Mucosa of rectum (tissue), 2 donors: ENCODE measurements at regions not wholly inside any gene's neighbourhood (a gene's known extent, or its start where the extent isn't known, plus 50 kb on each side); places are given as distances from the start of the nearest gene placed in this dataset.

Experiments
- H3K27ac ChIP-seq, 2 donors: one replicate each; pipeline ENCODE4 v1.7.0; 2013; ENCODE audit warnings: inconsistent platforms in 2 of 2, low read depth in 2 of 2, low read length in 2 of 2
- H3K27me3 ChIP-seq, 2 donors: one replicate each; pipeline ENCODE4 v1.7.0; 2013; ENCODE audit warnings: low read length in 2 of 2; ENCODE audit not compliant: control insufficient read depth in 2 of 2, insufficient read depth in 2 of 2
- H3K36me3 ChIP-seq, 2 donors: one replicate each; pipeline ENCODE4 v1.7.0; 2013; ENCODE audit warnings: low read length in 2 of 2; ENCODE audit not compliant: control insufficient read depth in 2 of 2, insufficient read depth in 2 of 2
- H3K4me1 ChIP-seq, 2 donors: one replicate each; pipeline ENCODE4 v1.7.0; 2013; ENCODE audit warnings: low read length in 2 of 2, mild to moderate bottlenecking in 1 of 2; ENCODE audit not compliant: control insufficient read depth in 2 of 2, insufficient read depth in 2 of 2
- H3K4me3 ChIP-seq, 2 donors: one replicate each; pipeline ENCODE4 v1.7.0; 2013; ENCODE audit warnings: low read length in 2 of 2
- H3K9ac ChIP-seq, 2 donors: one replicate each; pipeline ENCODE4 v1.7.0; 2013; ENCODE audit warnings: low read length in 2 of 2, low read depth in 1 of 2, mild to moderate bottlenecking in 1 of 2
- H3K9me3 ChIP-seq, 2 donors: one replicate each; pipeline ENCODE4 v1.7.0; 2013; ENCODE audit warnings: low read length in 2 of 2; ENCODE audit not compliant: control insufficient read depth in 2 of 2
- donor health status: healthy.
- donor health status: Normal muscosa, but diverticular disease.

DNA sequence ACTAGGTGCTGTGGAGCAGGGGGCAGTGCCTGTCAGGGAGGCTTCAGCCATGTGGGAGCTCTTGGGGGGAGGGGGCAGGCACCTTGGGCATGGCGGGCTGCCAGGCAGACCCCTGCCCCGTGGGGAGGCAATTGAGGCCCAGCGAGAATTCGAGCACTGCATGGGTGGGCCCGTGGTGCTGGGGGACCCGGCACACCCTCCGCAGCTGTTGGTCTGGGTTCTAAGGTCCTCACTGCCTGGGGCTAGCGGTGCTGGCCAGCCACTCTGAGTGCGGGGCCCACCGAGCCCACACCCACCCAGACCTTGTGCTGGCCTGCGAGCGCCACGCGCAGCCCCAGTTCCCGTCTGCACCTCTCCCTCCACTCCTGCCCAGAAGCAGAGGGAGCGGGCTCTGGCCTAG, 835.5 kb upstream of the CNTN5 start:
- H3K27me3 ChIP-seq, result no peaks in the 10 kb centered on the region

DNA sequence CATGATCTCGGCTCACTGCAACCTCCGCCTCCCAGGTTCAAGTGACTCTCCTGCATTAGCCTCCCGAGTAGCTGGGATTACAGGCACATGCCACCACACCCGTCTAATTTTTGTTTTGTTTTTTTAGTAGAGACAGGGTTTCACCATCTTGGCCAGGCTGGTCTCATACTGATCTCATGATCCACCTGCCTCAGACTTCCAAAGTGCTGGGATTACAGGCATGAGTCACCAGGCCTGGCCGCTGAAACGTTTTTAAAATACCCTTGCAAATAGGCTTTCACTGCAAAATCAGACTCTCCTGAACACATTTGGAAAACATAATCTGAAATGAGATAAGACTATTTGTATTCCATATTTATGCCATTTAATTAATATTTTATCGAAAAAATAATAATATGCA, 826.1 kb upstream of the CNTN5 start:
- H3K36me3 ChIP-seq, result no peaks in the 10 kb centered on the region
- no peak overlapping the region for H3K27ac ChIP-seq
- H3K27me3 ChIP-seq, result no peaks in the 10 kb centered on the region
- H3K9ac ChIP-seq, result no peak overlapping the region
- peaks cover 0 to 2% of the 10 kb centered on the region in 2 donors for H3K9me3 ChIP-seq
- no peak overlapping the region for H3K4me3 ChIP-seq
- H3K4me1 ChIP-seq, result no peaks in the 10 kb centered on the region

More for the DNA sequence above, 835.5 kb upstream of the CNTN5 start:
- Histone ChIP-seq H3K4me1 (no peaks in the 10 kb centered on the region), H3K36me3 (no peaks in the 10 kb centered on the region), H3K9me3 (peaks cover 0 to 2% of the 10 kb centered on the region in 2 donors), H3K4me3 (no peak overlapping the region), H3K9ac (no peak overlapping the region), H3K27ac (no peak overlapping the region)

DNA sequence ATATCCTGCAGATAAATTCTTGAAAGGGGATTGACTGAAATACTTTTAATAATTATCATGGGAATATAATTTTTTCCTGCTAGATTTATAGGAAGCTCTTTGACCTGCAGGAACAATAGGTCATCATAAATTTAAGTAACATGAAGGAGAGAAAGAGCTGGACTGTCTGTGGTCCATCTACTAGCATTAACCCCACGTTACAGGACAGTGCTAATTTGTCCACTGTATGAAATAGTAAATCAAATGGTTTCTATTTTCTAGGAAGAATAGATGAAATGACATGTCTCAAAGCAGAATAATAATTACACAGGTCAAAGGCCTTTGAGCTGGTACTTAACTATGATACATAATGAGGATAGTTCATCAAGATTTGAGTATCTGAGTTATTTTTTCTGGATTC, 825.4 kb upstream of the CNTN5 start:
- Histone ChIP-seq H3K4me1 (no peaks in the 10 kb centered on the region), H3K4me3 (no peak overlapping the region), H3K27ac (no peak overlapping the region), H3K36me3 (no peaks in the 10 kb centered on the region), H3K27me3 (no peaks in the 10 kb centered on the region), H3K9me3 (no peaks in the 10 kb centered on the region), H3K9ac (no peak overlapping the region)

DNA sequence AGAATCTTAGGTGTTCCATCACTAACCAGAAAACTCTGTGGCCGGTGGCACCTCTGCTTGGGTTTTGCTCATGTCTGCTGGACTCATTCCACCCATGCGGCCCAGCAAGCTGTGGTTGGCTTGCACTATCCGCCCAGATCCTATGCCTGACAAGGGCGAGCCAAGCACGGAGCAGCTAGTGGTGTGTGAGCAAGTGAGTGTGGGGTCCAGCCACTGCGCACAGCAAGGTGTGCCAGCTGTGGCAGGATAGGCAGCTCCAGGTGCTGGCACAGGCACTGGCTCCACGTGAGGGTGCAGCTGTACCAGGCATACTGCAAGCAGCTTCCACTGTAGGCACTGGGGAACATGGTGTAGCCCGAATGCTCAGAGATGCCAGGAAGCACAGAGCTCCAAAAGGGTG, 813.7 kb upstream of the CNTN5 start:
- no peaks in the 10 kb centered on the region for H3K36me3 ChIP-seq
- no peaks in the 10 kb centered on the region for H3K4me1 ChIP-seq
- peaks cover 0 to 3% of the 10 kb centered on the region in 2 donors for H3K9me3 ChIP-seq
- H3K4me3 ChIP-seq, result no peak overlapping the region
- no peak overlapping the region for H3K27ac ChIP-seq
- no peaks in the 10 kb centered on the region for H3K27me3 ChIP-seq
- no peak overlapping the region for H3K9ac ChIP-seq

DNA sequence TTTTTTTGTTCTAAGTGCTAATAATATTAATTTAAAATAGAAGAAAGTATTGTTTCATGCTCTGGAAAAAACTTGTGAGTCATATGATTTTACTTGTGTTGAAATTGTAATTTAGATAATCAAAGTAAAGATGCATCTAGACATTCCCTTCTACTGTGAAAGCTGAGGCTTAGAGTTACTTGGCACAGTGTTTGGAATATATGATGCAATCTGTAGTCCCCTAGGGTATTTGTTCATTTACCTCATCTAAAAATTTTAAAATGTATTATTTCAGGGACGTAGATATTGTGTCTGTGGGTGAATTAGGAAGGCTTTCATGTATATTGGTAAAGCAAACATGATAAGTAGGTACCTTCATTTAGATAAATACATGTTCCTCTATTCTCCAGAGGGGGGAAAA, 793.5 kb upstream of the CNTN5 start:
- Histone ChIP-seq H3K4me1 (no peaks in the 10 kb centered on the region), H3K27ac (no peak overlapping the region), H3K4me3 (no peak overlapping the region), H3K36me3 (no peaks in the 10 kb centered on the region), H3K27me3 (no peaks in the 10 kb centered on the region), H3K9ac (no peak overlapping the region), H3K9me3 (no peaks in the 10 kb centered on the region)

DNA sequence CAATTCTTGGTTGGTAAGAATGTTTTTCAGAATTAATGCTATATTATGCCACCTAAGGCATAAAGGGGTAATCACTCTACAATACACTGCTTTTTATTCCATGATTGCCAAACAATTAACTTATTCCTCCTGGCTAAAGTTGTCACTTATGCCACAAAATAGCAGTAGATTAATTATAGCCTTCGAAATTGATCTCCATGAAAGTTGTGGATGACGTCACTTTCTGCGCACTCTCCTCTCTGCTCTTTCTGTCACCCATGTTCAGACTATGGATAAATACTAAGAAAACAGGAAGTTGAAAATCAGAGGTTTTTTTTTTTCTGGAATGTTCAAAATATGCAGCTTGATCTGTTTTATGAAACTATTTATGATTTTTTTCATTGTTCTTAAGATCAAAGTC, 790.1 kb upstream of the CNTN5 start:
- no peaks in the 10 kb centered on the region for H3K4me1 ChIP-seq
- H3K9ac ChIP-seq, result no peak overlapping the region
- H3K27me3 ChIP-seq, result no peaks in the 10 kb centered on the region
- H3K9me3 ChIP-seq, result no peaks in the 10 kb centered on the region
- no peaks in the 10 kb centered on the region for H3K36me3 ChIP-seq
- H3K27ac ChIP-seq, result no peak overlapping the region
- H3K4me3 ChIP-seq, result no peak overlapping the region

DNA sequence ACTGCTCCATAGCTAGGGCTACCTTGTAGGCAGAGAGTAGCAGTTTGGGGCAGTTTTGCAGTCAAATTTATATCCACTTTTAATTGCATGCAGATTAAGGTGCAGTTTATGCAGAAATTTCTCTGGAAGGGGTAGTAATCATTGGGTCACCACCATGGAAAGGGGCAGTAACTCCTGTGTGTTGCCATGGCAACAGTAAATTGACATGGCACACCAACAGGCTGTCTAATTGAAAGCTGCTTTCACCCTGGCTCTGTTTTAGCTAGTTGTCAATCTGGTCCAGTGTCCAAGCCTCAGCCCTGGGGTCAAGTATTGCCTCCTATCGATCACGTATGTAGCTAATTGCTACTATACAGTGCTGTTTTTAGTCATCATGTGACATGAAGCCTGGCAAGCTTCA, 786.1 kb upstream of the CNTN5 start:
- no peaks in the 10 kb centered on the region for H3K9me3 ChIP-seq

DNA sequence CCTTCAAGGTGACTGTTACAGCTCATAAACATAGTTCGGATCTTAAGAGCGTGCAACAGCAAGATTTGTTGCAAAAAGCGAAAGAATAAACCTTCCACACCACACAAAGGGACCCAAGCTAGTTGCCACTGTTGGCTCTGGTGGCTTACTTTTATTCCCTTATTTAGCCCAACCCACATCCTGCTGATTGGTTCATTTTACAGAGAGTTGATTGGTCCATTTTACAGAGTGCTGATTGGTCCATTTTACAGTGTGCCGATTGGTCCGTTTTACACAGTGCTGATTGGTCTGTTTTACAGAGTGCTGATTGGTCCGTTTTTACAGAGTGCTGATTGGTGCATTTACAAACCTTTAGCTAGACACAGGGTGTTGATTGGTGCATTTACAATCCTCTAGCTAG, 776.9 kb upstream of the CNTN5 start:
- Histone ChIP-seq H3K4me3 (no peak overlapping the region), H3K27me3 (no peaks in the 10 kb centered on the region)

More for the DNA sequence above, 786.1 kb upstream of the CNTN5 start:
- Histone ChIP-seq H3K4me3 (no peak overlapping the region), H3K27me3 (no peaks in the 10 kb centered on the region), H3K9ac (no peak overlapping the region), H3K4me1 (no peaks in the 10 kb centered on the region), H3K27ac (no peak overlapping the region), H3K36me3 (no peaks in the 10 kb centered on the region)

DNA sequence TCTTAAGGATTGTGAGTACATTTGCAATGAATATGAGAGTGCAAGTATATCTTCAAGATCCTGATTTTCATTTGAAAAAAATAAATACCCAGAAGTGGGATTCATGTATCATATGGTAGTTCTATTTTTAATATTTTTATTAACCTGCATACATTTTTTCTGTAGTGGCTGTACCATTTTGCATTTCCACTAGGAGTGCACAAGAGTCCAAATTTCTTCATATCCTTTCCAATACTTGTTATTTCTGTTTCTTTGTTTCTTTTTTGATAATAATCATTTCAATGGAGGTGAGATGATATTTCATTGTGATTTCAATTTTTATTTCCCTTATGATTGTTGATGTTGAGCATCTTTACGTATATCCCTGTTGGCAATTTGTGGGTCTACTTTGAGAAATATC, 759.8 kb upstream of the CNTN5 start:
- Histone ChIP-seq H3K27ac (no peak overlapping the region), H3K4me1 (no peaks in the 10 kb centered on the region), H3K9me3 (peaks cover 0 to 5% of the 10 kb centered on the region in 2 donors), H3K9ac (no peak overlapping the region), H3K4me3 (no peak overlapping the region), H3K27me3 (no peaks in the 10 kb centered on the region), H3K36me3 (no peaks in the 10 kb centered on the region)

More for the DNA sequence above, 776.9 kb upstream of the CNTN5 start:
- H3K36me3 ChIP-seq, result no peaks in the 10 kb centered on the region
- no peak overlapping the region for H3K27ac ChIP-seq
- H3K9me3 ChIP-seq, result peaks cover 2 to 4% of the 10 kb centered on the region in 2 donors
- H3K9ac ChIP-seq, result no peak overlapping the region
- no peaks in the 10 kb centered on the region for H3K4me1 ChIP-seq

DNA sequence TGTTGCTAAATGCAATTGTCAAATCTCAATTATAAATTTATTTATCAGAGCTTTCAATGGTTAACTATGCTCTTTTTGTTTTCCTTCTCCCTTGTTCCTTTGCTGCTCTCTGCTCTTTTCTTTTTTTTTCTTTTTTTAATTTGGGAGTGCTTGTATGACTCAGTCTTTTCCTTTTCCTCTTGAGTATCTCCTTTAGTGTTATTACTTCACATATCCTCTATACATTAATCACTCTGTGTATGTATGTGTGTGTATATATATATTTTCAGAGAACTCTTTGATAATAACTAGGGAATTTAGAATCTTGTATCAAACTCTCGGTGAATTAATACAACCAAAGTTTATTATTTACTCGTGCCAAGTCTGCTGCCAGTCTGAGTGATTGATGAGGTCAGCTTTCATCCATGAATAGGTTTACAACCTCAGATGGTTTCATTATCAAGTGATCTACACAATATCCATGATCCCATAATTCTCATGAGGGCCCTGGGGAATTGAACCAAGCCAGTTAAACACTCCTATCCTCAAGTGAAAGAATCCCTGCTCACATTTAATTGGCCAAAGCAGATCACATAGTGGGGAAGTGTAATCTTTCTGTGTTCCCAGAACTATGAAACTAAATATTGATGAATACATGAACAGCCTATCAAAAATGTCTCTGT, 743.4 kb upstream of the CNTN5 start:
- Histone ChIP-seq H3K9ac (no peak overlapping the region), H3K4me3 (no peak overlapping the region), H3K9me3 (no peaks in the 10 kb centered on the region), H3K36me3 (no peaks in the 10 kb centered on the region), H3K27ac (no peak overlapping the region), H3K27me3 (no peaks in the 10 kb centered on the region), H3K4me1 (no peaks in the 10 kb centered on the region)
